ENCODE measurements at regions not wholly inside any gene's neighbourhood (a gene's known extent, or its start where the extent isn't known, plus 50 kb on each side); places are given as distances from the start of the nearest gene placed in this dataset.
"Not testable (repeated sequence)": the region's sequence is repeated elsewhere in the genome, so short reads cannot be mapped to it uniquely, and the experiment has no call there.

DNA sequence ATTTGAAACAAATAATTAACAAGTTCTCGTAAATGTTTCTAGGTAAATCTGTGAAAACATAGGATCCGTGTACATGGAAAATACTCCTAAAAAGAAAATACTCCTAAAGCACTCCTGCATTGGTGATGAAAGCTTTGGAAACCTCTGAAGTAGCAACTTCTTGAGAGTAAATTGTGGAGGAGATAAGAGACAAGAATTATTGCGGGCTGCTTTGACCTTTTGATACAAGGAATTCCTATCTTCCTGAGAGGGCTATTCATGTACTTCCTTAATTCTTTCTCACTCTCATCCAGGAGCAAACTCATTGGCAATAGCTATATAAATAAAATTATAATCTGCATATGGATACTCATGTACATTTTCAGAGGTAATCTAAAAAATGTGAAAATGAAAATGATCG, 158.4 kb upstream of the PIK3R1 start:
- TF ChIP-seq TAF1 (IDR thresholded peaks at IDR 0.05; ENCODE audit: low read depth, low read length): no peak
- no peak for TF ChIP-seq POU2F2 (IDR thresholded peaks at IDR 0.05; ENCODE audit: low read depth, low read length)
- no peak for DNase-seq (ENCODE audit: insufficient read length, low spot score)
- FAIRE-seq: no peak

- FAIRE-seq: no peak
- no peak for DNase-seq (ENCODE audit: insufficient read length, low spot score)
These were observed 159.9 kb upstream of the PIK3R1 start for GRCh38 chr5:68055686-68056085.

DNA sequence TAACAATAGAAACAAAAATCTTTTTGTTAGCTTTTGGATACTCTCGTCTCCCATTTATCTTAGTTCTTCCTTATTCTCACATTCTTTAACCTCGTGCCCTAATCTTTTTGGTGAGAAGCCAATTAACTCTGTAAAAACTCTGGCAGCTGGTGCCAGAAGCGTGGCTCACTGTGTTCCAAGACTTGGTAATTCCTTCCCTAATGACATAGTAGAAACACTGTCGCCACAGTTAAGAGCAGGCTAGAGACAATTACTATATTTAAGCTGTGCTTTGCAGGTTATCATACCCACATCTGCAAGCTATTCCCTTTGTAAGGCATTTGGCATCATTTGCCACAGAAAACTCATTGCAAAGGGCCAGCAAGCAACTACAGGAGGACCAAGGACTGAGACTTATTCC, 160.9 kb upstream of the PIK3R1 start:
- TF ChIP-seq SPI1 (IDR thresholded peaks at IDR 0.05; ENCODE audit: low read depth, low read length) (no peak), POLR2A (IDR thresholded peaks at IDR 0.05; ENCODE audit: low read depth, low read length) (no peak), PAX5 (IDR thresholded peaks at IDR 0.05; ENCODE audit: insufficient read depth, low read length, severe bottlenecking) (no peak), POLR2AphosphoS5 (IDR thresholded peaks at IDR 0.05; ENCODE audit: low read depth, low read length) (no peak), POU2F2 (IDR thresholded peaks at IDR 0.05; ENCODE audit: low read depth, low read length) (no peak), TAF1 (IDR thresholded peaks at IDR 0.05; ENCODE audit: low read depth, low read length) (no peak)

More at GRCh38 chr5:68055686-68056085, 159.9 kb upstream of the PIK3R1 start:
- no peak for TF ChIP-seq POLR2A (IDR thresholded peaks at IDR 0.05; ENCODE audit: low read depth, low read length)
- no peak for TF ChIP-seq POLR2AphosphoS5 (IDR thresholded peaks at IDR 0.05; ENCODE audit: low read depth, low read length)
- no peak for TF ChIP-seq PAX5 (IDR thresholded peaks at IDR 0.05; ENCODE audit: insufficient read depth, low read length, severe bottlenecking)
- TF ChIP-seq POU2F2 (IDR thresholded peaks at IDR 0.05; ENCODE audit: low read depth, low read length): no peak

DNA sequence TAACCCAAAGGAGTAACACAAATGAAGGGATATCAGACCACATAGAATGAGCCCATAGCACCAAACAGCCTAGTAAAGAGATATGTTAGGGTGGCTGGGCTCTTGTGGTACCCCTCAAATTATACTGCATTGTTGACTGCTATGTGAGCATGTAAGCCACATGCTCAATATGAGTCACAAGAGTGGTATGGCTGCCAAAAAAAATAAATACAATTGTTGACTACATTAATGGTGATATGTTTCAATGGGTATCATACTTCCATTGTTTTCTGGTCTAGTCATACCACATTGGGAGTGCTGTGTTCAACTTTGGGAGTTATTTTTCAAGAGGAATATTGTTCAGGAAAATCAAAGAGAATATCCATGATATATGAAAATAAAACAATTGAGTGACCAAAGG, 162.4 kb upstream of the PIK3R1 start:
- TF ChIP-seq PAX5 (IDR thresholded peaks at IDR 0.05; ENCODE audit: insufficient read depth, low read length, severe bottlenecking): no peak
- TF ChIP-seq SPI1 (IDR thresholded peaks at IDR 0.05; ENCODE audit: low read depth, low read length): no peak
- no peak for TF ChIP-seq TAF1 (IDR thresholded peaks at IDR 0.05; ENCODE audit: low read depth, low read length)
- TF ChIP-seq POLR2AphosphoS5 (IDR thresholded peaks at IDR 0.05; ENCODE audit: low read depth, low read length): no peak
- no peak for TF ChIP-seq POLR2A (IDR thresholded peaks at IDR 0.05; ENCODE audit: low read depth, low read length)
- TF ChIP-seq POU2F2 (IDR thresholded peaks at IDR 0.05; ENCODE audit: low read depth, low read length): no peak
- no peak for FAIRE-seq

More for the DNA sequence above, 160.9 kb upstream of the PIK3R1 start:
- FAIRE-seq (no peak), DNase-seq (ENCODE audit: insufficient read length, low spot score) (no peak)

GRCh38 chr5:68049053-68049713, 166.4 kb upstream of the PIK3R1 start:
- FAIRE-seq (no peak), DNase-seq (ENCODE audit: insufficient read length, low spot score) (no peak)

More for the DNA sequence above, 162.4 kb upstream of the PIK3R1 start:
- no peak for DNase-seq (ENCODE audit: insufficient read length, low spot score)

GRCh38 chr5:68048516-68048915, 167.0 kb upstream of the PIK3R1 start:
- DNase-seq (ENCODE audit: insufficient read length, low spot score) (no peak), FAIRE-seq (no peak)
- no peak for TF ChIP-seq POU2F2 (IDR thresholded peaks at IDR 0.05; ENCODE audit: low read depth, low read length)
- TF ChIP-seq SPI1 (IDR thresholded peaks at IDR 0.05; ENCODE audit: low read depth, low read length): no peak
- TF ChIP-seq PAX5 (IDR thresholded peaks at IDR 0.05; ENCODE audit: insufficient read depth, low read length, severe bottlenecking): no peak
- no peak for TF ChIP-seq TAF1 (IDR thresholded peaks at IDR 0.05; ENCODE audit: low read depth, low read length)
- TF ChIP-seq POLR2AphosphoS5 (IDR thresholded peaks at IDR 0.05; ENCODE audit: low read depth, low read length): no peak
- TF ChIP-seq POLR2A (IDR thresholded peaks at IDR 0.05; ENCODE audit: low read depth, low read length): no peak

More at GRCh38 chr5:68049053-68049713, 166.4 kb upstream of the PIK3R1 start:
- TF ChIP-seq SPI1 (IDR thresholded peaks at IDR 0.05; ENCODE audit: low read depth, low read length) (no peak), TAF1 (IDR thresholded peaks at IDR 0.05; ENCODE audit: low read depth, low read length) (no peak), POLR2AphosphoS5 (IDR thresholded peaks at IDR 0.05; ENCODE audit: low read depth, low read length) (no peak), PAX5 (IDR thresholded peaks at IDR 0.05; ENCODE audit: insufficient read depth, low read length, severe bottlenecking) (no peak), POU2F2 (IDR thresholded peaks at IDR 0.05; ENCODE audit: low read depth, low read length) (no peak), POLR2A (IDR thresholded peaks at IDR 0.05; ENCODE audit: low read depth, low read length) (no peak)

- FAIRE-seq; DNase-seq (ENCODE audit: insufficient read length, low spot score): not testable (repeated sequence)
These were observed 167.5 kb upstream of the PIK3R1 start for GRCh38 chr5:68048054-68048453.

DNA sequence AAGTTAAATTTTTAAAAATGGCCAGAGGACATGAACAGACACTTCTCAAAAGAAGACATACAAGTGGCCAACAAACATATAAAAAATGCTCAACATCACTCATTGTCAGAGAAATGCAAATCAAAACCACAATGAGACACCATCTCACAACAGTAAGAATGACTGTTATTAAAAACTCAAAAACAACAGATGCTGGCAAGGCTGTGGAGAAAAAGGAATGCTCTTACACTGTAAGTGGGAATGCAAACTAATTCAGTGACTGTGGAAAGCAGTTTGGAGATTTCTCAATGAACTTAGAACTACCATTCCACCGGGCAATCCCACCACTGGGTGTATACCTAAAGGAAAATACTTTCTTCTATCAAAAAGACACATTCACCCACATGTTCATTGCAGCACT, 168.5 kb upstream of the PIK3R1 start:
- FAIRE-seq: no peak
- no peak for DNase-seq (ENCODE audit: insufficient read length, low spot score)
- TF ChIP-seq TAF1 (IDR thresholded peaks at IDR 0.05; ENCODE audit: low read depth, low read length) (no peak), POLR2AphosphoS5 (IDR thresholded peaks at IDR 0.05; ENCODE audit: low read depth, low read length) (no peak), POLR2A (IDR thresholded peaks at IDR 0.05; ENCODE audit: low read depth, low read length) (no peak), PAX5 (IDR thresholded peaks at IDR 0.05; ENCODE audit: insufficient read depth, low read length, severe bottlenecking) (no peak), SPI1 (IDR thresholded peaks at IDR 0.05; ENCODE audit: low read depth, low read length) (no peak), POU2F2 (IDR thresholded peaks at IDR 0.05; ENCODE audit: low read depth, low read length) (no peak)

DNA sequence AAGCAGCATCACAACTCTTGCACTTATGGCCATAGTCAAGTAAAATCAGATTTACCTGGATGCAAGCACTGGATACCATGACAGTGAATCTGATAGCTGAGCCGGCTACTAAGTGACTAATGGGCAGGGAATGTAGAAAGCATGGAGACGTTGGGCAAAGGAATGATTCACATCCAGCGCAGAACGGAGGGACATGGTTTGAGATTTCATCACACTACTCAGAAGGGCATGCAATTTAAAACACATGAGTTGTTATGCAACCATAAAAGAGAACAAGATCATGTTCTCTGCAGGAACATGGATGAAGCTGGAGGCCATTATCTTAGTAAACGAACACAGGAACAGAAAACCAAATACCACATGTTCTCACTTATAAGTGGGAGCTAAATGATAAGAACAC, 169.1 kb upstream of the PIK3R1 start:
- TF ChIP-seq POLR2A (IDR thresholded peaks at IDR 0.05; ENCODE audit: low read depth, low read length): no peak
- no peak for TF ChIP-seq POU2F2 (IDR thresholded peaks at IDR 0.05; ENCODE audit: low read depth, low read length)
- TF ChIP-seq TAF1 (IDR thresholded peaks at IDR 0.05; ENCODE audit: low read depth, low read length): no peak
- TF ChIP-seq PAX5 (IDR thresholded peaks at IDR 0.05; ENCODE audit: insufficient read depth, low read length, severe bottlenecking): no peak
- TF ChIP-seq POLR2AphosphoS5 (IDR thresholded peaks at IDR 0.05; ENCODE audit: low read depth, low read length): no peak
- no peak for TF ChIP-seq SPI1 (IDR thresholded peaks at IDR 0.05; ENCODE audit: low read depth, low read length)
- FAIRE-seq (no peak), DNase-seq (ENCODE audit: insufficient read length, low spot score) (no peak)

GRCh38 chr5:68041293-68041692, 174.3 kb upstream of the PIK3R1 start:
- DNase-seq (ENCODE audit: insufficient read length, low spot score): no peak
- FAIRE-seq: peak; percentile 74
- TF ChIP-seq PAX5 (IDR thresholded peaks at IDR 0.05; ENCODE audit: insufficient read depth, low read length, severe bottlenecking) (no peak), POLR2AphosphoS5 (IDR thresholded peaks at IDR 0.05; ENCODE audit: low read depth, low read length) (no peak), POU2F2 (IDR thresholded peaks at IDR 0.05; ENCODE audit: low read depth, low read length) (no peak), SPI1 (IDR thresholded peaks at IDR 0.05; ENCODE audit: low read depth, low read length) (no peak), POLR2A (IDR thresholded peaks at IDR 0.05; ENCODE audit: low read depth, low read length) (no peak), TAF1 (IDR thresholded peaks at IDR 0.05; ENCODE audit: low read depth, low read length) (no peak)
